ENCODE measurements at regions not wholly inside any gene's neighbourhood (a gene's known extent, or its start where the extent isn't known, plus 50 kb on each side); places are given as distances from the start of the nearest gene placed in this dataset.

- DNase-seq = no peak
These were observed 54.6 kb upstream of the PARM1 start for GRCh38 chr4:74878323-74878722.

GRCh38 chr4:74875451-74875850 is 57.5 kb upstream of the PARM1 start:
- no peak for DNase-seq

- DNase-seq = peak; percentile 85
These were observed 58.1 kb upstream of the PARM1 start for GRCh38 chr4:74874753-74875367.

GRCh38 chr4:74873545-74874301 is 59.2 kb upstream of the PARM1 start:
- peak; percentile 92 for DNase-seq

- no peak for DNase-seq
These were observed 64.7 kb upstream of the BTC start for GRCh38 chr4:74858921-74859562.

GRCh38 chr4:74855879-74856278 is 61.6 kb upstream of the BTC start:
- no peak for DNase-seq

- no peak for DNase-seq
These were observed 54.5 kb upstream of the BTC start for GRCh38 chr4:74848774-74849173.

GRCh38 chr4:74845834-74846233 is 51.5 kb upstream of the BTC start:
- DNase-seq = no peak

Data from NCI-H69 (cell line).